Fibroblast of villous mesenchyme (primary cell): ENCODE measurements at regions not wholly inside any gene's neighbourhood (a gene's known extent, or its start where the extent isn't known, plus 50 kb on each side); places are given as distances from the start of the nearest gene placed in this dataset.

Experiments
- DNase-seq: peaks from one replicate; pipeline ENCODE4 v3.0.0-alpha.2; 2010; ENCODE audit warnings: low read depth
- H3K4me3 ChIP-seq: 2 replicates; pipeline ENCODE4 v1.5.1; 2011; ENCODE audit warnings: low read depth, mild to moderate bottlenecking, low read length
- CTCF ChIP-seq: IDR thresholded peaks from 2 replicates; pipeline ENCODE4 v1.5.1; 2012; ENCODE audit warnings: low read depth, mild to moderate bottlenecking, low read length; ENCODE audit not compliant: insufficient read depth

GRCh38 chr7:33724201-33724600 is 181.1 kb upstream of the BMPER start:
- DNase-seq, result no peak
- no peak for TF ChIP-seq CTCF
- no peak overlapping the region for H3K4me3 ChIP-seq

GRCh38 chr7:33725111-33726025 is 180.0 kb upstream of the BMPER start:
- TF ChIP-seq CTCF, result no peak
- no peak for DNase-seq
- H3K4me3 ChIP-seq, result no peak overlapping the region

- TF ChIP-seq CTCF, result no peak
- no peak for DNase-seq
- H3K4me3 ChIP-seq, result no peak overlapping the region
These were observed 178.8 kb upstream of the BMPER start for GRCh38 chr7:33726582-33726981.

- no peak overlapping the region for H3K4me3 ChIP-seq
- DNase-seq, result no peak
- TF ChIP-seq CTCF, result no peak
These were observed 178.0 kb upstream of the BMPER start for GRCh38 chr7:33727315-33727714.

GRCh38 chr7:33728873-33729551 is 176.3 kb upstream of the BMPER start:
- no peak for DNase-seq
- no peak overlapping the region for H3K4me3 ChIP-seq
- TF ChIP-seq CTCF, result no peak

- H3K4me3 ChIP-seq, result no peak overlapping the region
- TF ChIP-seq CTCF, result no peak
- DNase-seq, result no peak
These were observed 175.6 kb upstream of the BMPER start for GRCh38 chr7:33729726-33730125.
